Adrenal gland (tissue), 9 donors: ENCODE measurements at regions not wholly inside any gene's neighbourhood (a gene's known extent, or its start where the extent isn't known, plus 50 kb on each side); places are given as distances from the start of the nearest gene placed in this dataset.

Experiments
- DNase-seq, 7 donors: peaks; one replicate each; pipeline ENCODE4 v3.0.0-alpha.2; 2019 to 2020
- H3K27ac ChIP-seq, 5 donors: fragments of 200-600 bp; sonication (generic) in 4 of 5; 1 replicate in 3 of 5; 2 replicates in 2 of 5; pipeline versions ENCODE4 v1.5.1 to v1.8.0; 2016 to 2020; ENCODE audit warnings: mild to moderate bottlenecking in 1 of 5
- H3K27me3 ChIP-seq: fragments of 200-600 bp; 2 replicates; pipeline ENCODE4 v1.8.0; 2021
- H3K36me3 ChIP-seq, 2 donors: fragments of 200-600 bp; replicated peaks in 1 of 2; 1 replicate in 1 of 2; 2 replicates in 1 of 2; pipeline versions ENCODE4 v1.5.1 to v1.8.0; 2018 to 2022
- H3K4me1 ChIP-seq, 2 donors: fragments of 200-600 bp; replicated peaks in 1 of 2; 1 replicate in 1 of 2; 2 replicates in 1 of 2; pipeline versions ENCODE4 v1.5.1 to v1.8.0; 2018 to 2021
- H3K4me3 ChIP-seq, 4 donors: fragments of 200-600 bp; sonication (generic) in 3 of 4; one replicate each; pipeline ENCODE4 v1.5.1; 2016 to 2018
- H3K9me3 ChIP-seq, 3 donors: fragments of 200-600 bp; sonication (generic) in 1 of 3; replicated peaks in 1 of 3; 1 replicate in 2 of 3; 2 replicates in 1 of 3; pipeline versions ENCODE4 v1.5.1 to v1.8.0; 2016 to 2021
- POLR2A ChIP-seq, 2 donors: fragments of 450-650 bp; IDR thresholded peaks; one replicate each; pipeline ENCODE4 v1.6.1; 2017; ENCODE audit warnings: antibody characterized with exemption in 2 of 2, mild to moderate bottlenecking in 2 of 2, moderate library complexity in 1 of 2
- WGBS, 4 donors: extraction: QIAGEN DNeasy Blood & Tissue Kit in 2 of 4; methylation state at CpG; one replicate each; pipeline versions ENCODE4 v1.1.5 to v1.1.7; 2013 to 2017; 5-methylcytosine and 5-hydroxymethylcytosine counted together
- intact Hi-C, 2 donors: fragments of 100-400 bp; cut with DNase I; formaldehyde crosslinking; loops; one replicate each; pipeline versions ENCODE4 v1.14.1 to v1.15.0; 2022 to 2023
- TF ChIP-seq, protein P1 (sequence below), 6 experiments: fragments of 450-650 bp in 4 of 6; fragments of 200-600 bp in 2 of 6; sonication (generic) in 1 of 6; IDR thresholded peaks; 1 replicate in 5 of 6; 2 replicates in 1 of 6; pipeline versions ENCODE4 v1.5.1 to v1.8.0; 2016 to 2021; ENCODE audit warnings: antibody characterized with exemption in 6 of 6, mild to moderate bottlenecking in 2 of 6, moderate library complexity in 1 of 6
- donor health status: healthy with polysubstance abuse.
- donor health status: Bipolar disorder and iron deficiency.
- donor health status: DM: yes; HTN: yes; CAD: no.
- donor health status: DM: no; HTN: no; CAD: no.
- donor health status: DM: no; HTN: no; CAD: no.

DNA sequence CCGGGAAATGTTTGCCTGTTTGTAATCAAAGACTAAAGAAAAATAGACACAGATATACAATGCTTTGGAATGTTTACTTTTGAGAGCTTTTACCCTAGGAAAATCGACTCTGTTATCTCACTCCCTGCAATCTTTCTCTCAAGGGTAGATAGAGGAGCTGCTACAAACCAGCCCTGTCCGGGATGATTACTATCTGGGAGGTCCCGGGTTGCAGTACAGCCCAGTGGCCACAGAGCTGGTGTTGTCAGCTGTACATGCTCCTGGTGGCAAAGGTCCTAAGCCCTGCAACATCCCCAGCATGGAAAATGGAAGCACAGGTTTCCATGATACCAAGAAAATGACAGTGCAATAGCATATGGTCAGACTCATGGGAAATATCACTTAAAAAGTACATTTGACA is 570.5 kb upstream of the SOX11 start:
- H3K9me3 ChIP-seq, result no peaks in the 10 kb centered on the region
- no peaks in the 10 kb centered on the region for H3K4me1 ChIP-seq
- intact Hi-C loops, result no loop called here
- TF ChIP-seq POLR2A (IDR thresholded peaks at IDR 0.05), result no peak
- TF ChIP-seq, protein P1, sequence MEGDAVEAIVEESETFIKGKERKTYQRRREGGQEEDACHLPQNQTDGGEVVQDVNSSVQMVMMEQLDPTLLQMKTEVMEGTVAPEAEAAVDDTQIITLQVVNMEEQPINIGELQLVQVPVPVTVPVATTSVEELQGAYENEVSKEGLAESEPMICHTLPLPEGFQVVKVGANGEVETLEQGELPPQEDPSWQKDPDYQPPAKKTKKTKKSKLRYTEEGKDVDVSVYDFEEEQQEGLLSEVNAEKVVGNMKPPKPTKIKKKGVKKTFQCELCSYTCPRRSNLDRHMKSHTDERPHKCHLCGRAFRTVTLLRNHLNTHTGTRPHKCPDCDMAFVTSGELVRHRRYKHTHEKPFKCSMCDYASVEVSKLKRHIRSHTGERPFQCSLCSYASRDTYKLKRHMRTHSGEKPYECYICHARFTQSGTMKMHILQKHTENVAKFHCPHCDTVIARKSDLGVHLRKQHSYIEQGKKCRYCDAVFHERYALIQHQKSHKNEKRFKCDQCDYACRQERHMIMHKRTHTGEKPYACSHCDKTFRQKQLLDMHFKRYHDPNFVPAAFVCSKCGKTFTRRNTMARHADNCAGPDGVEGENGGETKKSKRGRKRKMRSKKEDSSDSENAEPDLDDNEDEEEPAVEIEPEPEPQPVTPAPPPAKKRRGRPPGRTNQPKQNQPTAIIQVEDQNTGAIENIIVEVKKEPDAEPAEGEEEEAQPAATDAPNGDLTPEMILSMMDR (IDR thresholded peaks at IDR 0.05), result no peak
- DNase-seq, result no peak
- H3K27me3 ChIP-seq, result no peaks in the 10 kb centered on the region
- no peaks in the 10 kb centered on the region for H3K36me3 ChIP-seq
- 8 to 18% (median 12%) methylated on average over 4 of the region's 4 CpGs for WGBS, 4 donors
- no peak overlapping the region for H3K27ac ChIP-seq
- no peak overlapping the region for H3K4me3 ChIP-seq

DNA sequence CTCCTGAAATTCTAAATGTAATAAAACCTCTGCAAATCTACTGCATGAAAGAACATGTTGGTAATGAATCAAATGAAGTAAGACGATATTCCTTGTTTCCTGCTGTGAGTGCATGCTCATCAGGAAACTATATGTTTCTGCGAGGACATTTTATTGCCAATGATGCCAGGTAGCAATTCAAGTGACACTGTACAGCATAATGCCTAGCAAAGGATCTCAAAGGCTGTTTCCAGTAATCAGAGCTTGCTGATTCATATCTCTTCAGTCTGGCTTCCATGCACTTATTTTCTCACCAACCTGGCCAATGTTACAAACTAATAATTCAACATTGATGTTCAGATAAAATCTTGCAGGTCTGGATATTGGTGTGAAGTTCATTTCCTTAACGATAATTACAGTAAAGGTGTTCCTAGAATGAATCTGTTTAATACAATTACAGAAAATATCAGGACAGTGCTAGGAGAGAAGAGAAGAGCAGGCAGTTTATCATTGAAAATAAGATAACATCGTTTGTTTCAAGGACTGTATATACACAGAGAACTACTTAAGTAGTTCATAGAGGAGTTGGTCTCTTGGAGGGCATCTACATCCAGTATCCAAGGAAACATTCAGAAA is 568.5 kb upstream of the SOX11 start:
- Histone ChIP-seq H3K36me3 (no peaks in the 10 kb centered on the region), H3K27ac (no peak overlapping the region), H3K4me3 (no peak overlapping the region), H3K27me3 (no peaks in the 10 kb centered on the region), H3K9me3 (no peaks in the 10 kb centered on the region), H3K4me1 (no peaks in the 10 kb centered on the region)
- TF ChIP-seq, protein P1 (IDR thresholded peaks at IDR 0.05), result no peak
- TF ChIP-seq POLR2A (IDR thresholded peaks at IDR 0.05), result no peak
- WGBS, 4 donors, result 44 to 63% (median 57%) methylated on average over 4 of the region's 4 CpGs
- DNase-seq, result no peak
- intact Hi-C loops, result no loop called here

DNA sequence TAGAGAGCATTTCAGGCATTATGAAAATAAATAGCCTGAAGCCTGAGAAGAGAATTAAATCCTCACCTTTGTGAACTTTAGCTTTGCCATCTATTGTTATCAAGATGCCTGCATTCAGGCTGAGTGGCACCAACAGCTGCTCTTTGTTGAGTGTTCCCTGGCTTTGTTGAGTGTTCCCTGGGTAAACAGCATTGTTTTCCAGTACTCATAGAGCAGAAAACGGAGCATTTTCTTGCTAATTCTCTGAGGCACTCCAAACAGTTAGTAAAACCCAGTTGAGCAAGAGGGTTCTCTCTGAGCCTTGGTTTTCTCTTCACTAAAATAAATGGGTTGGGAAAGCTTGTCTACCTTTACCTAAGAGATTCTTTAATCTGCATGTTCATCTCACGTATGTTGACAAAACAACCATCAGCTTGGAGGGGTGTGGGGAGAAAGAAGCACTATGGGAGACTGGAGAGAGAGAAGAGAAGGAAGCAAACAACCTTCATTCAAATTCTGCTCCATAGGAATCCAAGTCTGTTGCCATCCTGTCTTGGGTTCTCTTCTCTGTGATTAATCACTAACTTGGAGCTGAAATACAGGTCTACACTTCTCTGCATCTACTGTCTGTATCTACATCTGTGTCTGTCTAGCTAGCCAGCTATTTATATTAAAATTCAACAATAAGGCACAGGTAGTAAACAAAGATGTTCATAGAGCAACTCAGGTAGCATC is 567.0 kb upstream of the SOX11 start:
- no peak overlapping the region for H3K4me3 ChIP-seq
- no peak for TF ChIP-seq POLR2A (IDR thresholded peaks at IDR 0.05)
- TF ChIP-seq, protein P1 (IDR thresholded peaks at IDR 0.05), result no peak
- no peaks in the 10 kb centered on the region for H3K27me3 ChIP-seq
- no peak overlapping the region for H3K27ac ChIP-seq
- DNase-seq, result no peak
- intact Hi-C loops, result no loop called here
- H3K36me3 ChIP-seq, result no peaks in the 10 kb centered on the region
- no peaks in the 10 kb centered on the region for H3K4me1 ChIP-seq
- WGBS, 4 donors, result 62 to 79% (median 64%) methylated on average over 2 of the region's 2 CpGs
- no peaks in the 10 kb centered on the region for H3K9me3 ChIP-seq

DNA sequence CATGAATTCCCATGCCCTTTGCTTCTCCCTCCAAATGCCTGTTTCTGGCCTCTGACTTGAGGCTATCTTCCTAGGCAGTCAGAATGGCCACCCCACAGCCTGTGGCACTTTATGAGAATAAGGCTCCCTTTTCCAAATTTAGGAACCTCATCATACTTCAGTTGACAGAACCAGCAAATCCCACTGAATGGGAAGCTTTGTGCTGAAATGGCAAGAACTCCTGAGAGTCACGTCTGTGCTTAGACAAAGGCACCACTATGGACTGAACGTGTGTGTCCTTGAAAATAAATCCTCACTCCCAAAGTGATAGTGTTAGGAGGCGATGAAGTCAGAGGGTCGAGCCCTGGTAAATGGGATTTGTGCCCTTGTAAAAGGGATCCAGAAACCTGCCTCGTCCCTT is 559.9 kb upstream of the SOX11 start:
- no peaks in the 10 kb centered on the region for H3K4me1 ChIP-seq
- H3K27ac ChIP-seq, result no peak overlapping the region
- intact Hi-C loops, result no loop called here
- H3K27me3 ChIP-seq, result no peaks in the 10 kb centered on the region
- no peak overlapping the region for H3K4me3 ChIP-seq
- WGBS, 4 donors, result 66 to 76% (median 72%) methylated on average over 5 of the region's 5 CpGs
- no peaks in the 10 kb centered on the region for H3K36me3 ChIP-seq
- TF ChIP-seq, protein P1 (IDR thresholded peaks at IDR 0.05), result no peak
- no peak for TF ChIP-seq POLR2A (IDR thresholded peaks at IDR 0.05)
- H3K9me3 ChIP-seq, result no peaks in the 10 kb centered on the region
- no peak for DNase-seq
